WTC11 (cell line): ENCODE measurements at regions not wholly inside any gene's neighbourhood (a gene's known extent, or its start where the extent isn't known, plus 50 kb on each side); places are given as distances from the start of the nearest gene placed in this dataset.

Source experiments
- ATAC-seq: fragments of 200-7000 bp; cut with Tn5 transposase; 2 replicates; pipeline ENCODE4 v1.10.0; 2021; ENCODE audit warnings: mild to moderate bottlenecking, moderate library complexity
- CTCF ChIA-PET: fragments of 300-600 bp; sonication (Branson Sonifier 250); formaldehyde crosslinking; loops from one replicate; lab custom pipeline; 2021; ENCODE audit warnings: antibody characterized with exemption; lab: Charles Lee
- POLR2A ChIA-PET: fragments of 350-600 bp; sonication (Branson Sonifier 250); formaldehyde crosslinking; loops from one replicate; lab custom pipeline; 2021; ENCODE audit warnings: antibody characterized with exemption; lab: Charles Lee
- DNase-seq: peaks from one replicate; pipeline ENCODE4 v3.0.0; 2021; ENCODE audit warnings: low spot score
- H3K27ac Mint-ChIP-seq: 2 replicates; pipeline ENCODE4 v1.8.0; 2021; ENCODE audit warnings: mixed read lengths
- H3K27me3 Mint-ChIP-seq: 2 replicates; pipeline ENCODE4 v1.8.0; 2021; ENCODE audit warnings: low read depth, mild to moderate bottlenecking, moderate library complexity, mixed read lengths
- H3K36me3 Mint-ChIP-seq: 2 replicates; pipeline ENCODE4 v1.8.0; 2021; ENCODE audit warnings: mixed read lengths
- H3K4me1 Mint-ChIP-seq: 2 replicates; pipeline ENCODE4 v1.8.0; 2022; ENCODE audit warnings: mixed read lengths
- H3K4me3 Mint-ChIP-seq: 2 replicates; pipeline ENCODE4 v1.8.0; 2021; ENCODE audit warnings: mild to moderate bottlenecking, moderate library complexity, mixed read lengths
- H3K9me3 Mint-ChIP-seq: 2 replicates; pipeline ENCODE4 v1.8.0; 2021; ENCODE audit warnings: mixed read lengths
- ATF1 ChIP-seq: sonication (generic); formaldehyde crosslinking; IDR thresholded peaks from 2 replicates; pipeline ENCODE4 v1.8.1; 2023; ENCODE audit warnings: mild to moderate bottlenecking, moderate library complexity, missing genetic modification reagents
- CBFB ChIP-seq: sonication (generic); formaldehyde crosslinking; IDR thresholded peaks from 2 replicates; pipeline ENCODE4 v1.8.1; 2022; ENCODE audit warnings: mild to moderate bottlenecking, low read depth, missing genetic modification reagents
- E2F1 ChIP-seq: sonication (generic); formaldehyde crosslinking; IDR thresholded peaks from 2 replicates; pipeline ENCODE4 v1.8.0; 2022; ENCODE audit warnings: mild to moderate bottlenecking, missing genetic modification reagents
- ELF4 ChIP-seq: sonication (generic); formaldehyde crosslinking; IDR thresholded peaks from 2 replicates; pipeline ENCODE4 v1.8.1; 2022; ENCODE audit warnings: low read depth, mild to moderate bottlenecking, moderate library complexity, missing genetic modification reagents
- EMX1 ChIP-seq: fragments of 250-450 bp; sonication (Bioruptor Pico); IDR thresholded peaks from 2 replicates; pipeline ENCODE4 v1.8.0; 2021; ENCODE audit warnings: mild to moderate bottlenecking
- ERG ChIP-seq: fragments of 250-450 bp; sonication (Bioruptor Pico); IDR thresholded peaks from 2 replicates; pipeline ENCODE4 v1.8.0; 2021; ENCODE audit warnings: mild to moderate bottlenecking
- GRHL2 ChIP-seq: fragments of 250-450 bp; sonication (Bioruptor Pico); IDR thresholded peaks from 2 replicates; pipeline ENCODE4 v1.8.0; 2022; ENCODE audit warnings: mild to moderate bottlenecking, moderate library complexity; ENCODE audit not compliant: insufficient replicate concordance, severe bottlenecking
- NFATC4 ChIP-seq: fragments of 250-450 bp; sonication (Bioruptor Pico); IDR thresholded peaks from 2 replicates; pipeline ENCODE4 v1.9.0; 2021; ENCODE audit warnings: mild to moderate bottlenecking
- NFE2L1 ChIP-seq: sonication (generic); formaldehyde crosslinking; IDR thresholded peaks from 2 replicates; pipeline ENCODE4 v1.8.1; 2023; ENCODE audit warnings: missing genetic modification reagents
- NR1H2 ChIP-seq: sonication (generic); formaldehyde crosslinking; IDR thresholded peaks from 2 replicates; pipeline ENCODE4 v1.9.0; 2021; ENCODE audit warnings: mild to moderate bottlenecking, moderate library complexity, missing genetic modification reagents
- NR3C1 ChIP-seq: sonication (generic); formaldehyde crosslinking; conservative IDR thresholded peaks from 2 replicates; pipeline ENCODE4 v1.8.1; 2023; ENCODE audit warnings: low read depth, mild to moderate bottlenecking, missing genetic modification reagents
- PREB ChIP-seq: sonication (generic); formaldehyde crosslinking; IDR thresholded peaks from 2 replicates; pipeline ENCODE4 v1.8.1; 2022; ENCODE audit warnings: mild to moderate bottlenecking, missing genetic modification reagents, moderate library complexity, borderline replicate concordance
- RORB ChIP-seq: fragments of 250-450 bp; sonication (Bioruptor Pico); IDR thresholded peaks from 2 replicates; pipeline ENCODE4 v1.9.0; 2021; ENCODE audit warnings: mild to moderate bottlenecking
- SP1 ChIP-seq: sonication (generic); formaldehyde crosslinking; conservative IDR thresholded peaks from 2 replicates; pipeline ENCODE4 v1.8.1; 2022; ENCODE audit warnings: missing genetic modification reagents
- USF1 ChIP-seq: sonication (generic); formaldehyde crosslinking; IDR thresholded peaks from 2 replicates; pipeline ENCODE4 v1.8.0; 2022; ENCODE audit warnings: mild to moderate bottlenecking, missing genetic modification reagents
- USF2 ChIP-seq: sonication (generic); formaldehyde crosslinking; IDR thresholded peaks from 2 replicates; pipeline ENCODE4 v1.8.1; 2023; ENCODE audit warnings: mild to moderate bottlenecking, missing genetic modification reagents, moderate library complexity
- ZBTB21 ChIP-seq: sonication (generic); formaldehyde crosslinking; IDR thresholded peaks from 2 replicates; pipeline ENCODE4 v1.8.1; 2023; ENCODE audit warnings: mild to moderate bottlenecking, missing genetic modification reagents, borderline replicate concordance
- ZBTB43 ChIP-seq: sonication (generic); formaldehyde crosslinking; IDR thresholded peaks from 2 replicates; pipeline ENCODE4 v1.8.1; 2023; ENCODE audit warnings: mild to moderate bottlenecking, missing genetic modification reagents
- ZNF121 ChIP-seq: sonication (generic); formaldehyde crosslinking; IDR thresholded peaks from 2 replicates; pipeline ENCODE4 v1.8.0; 2023; ENCODE audit warnings: missing genetic modification reagents
- ZNF281 ChIP-seq: sonication (generic); formaldehyde crosslinking; IDR thresholded peaks from 2 replicates; pipeline ENCODE4 v1.8.0; 2023; ENCODE audit warnings: mild to moderate bottlenecking, missing genetic modification reagents
- ZNF425 ChIP-seq: fragments of 250-450 bp; sonication (Bioruptor Pico); conservative IDR thresholded peaks from 2 replicates; pipeline ENCODE4 v1.9.0; 2021; ENCODE audit warnings: mild to moderate bottlenecking
- ZNF671 ChIP-seq: fragments of 250-450 bp; sonication (Bioruptor Pico); IDR thresholded peaks from 2 replicates; pipeline ENCODE4 v1.8.0; 2021; ENCODE audit warnings: mild to moderate bottlenecking

GRCh38 chr13:67577361-67577760 is 347.2 kb upstream of the PCDH9 start:
- CTCF ChIA-PET: no interaction called here

GRCh38 chr13:67574320-67575233 is 344.4 kb upstream of the PCDH9 start:
- H3K4me3 Mint-ChIP-seq: no peak overlapping the region
- H3K27ac Mint-ChIP-seq: no peak overlapping the region
- ChIA-PET POLR2A (no interaction called here), CTCF (no interaction called here)
- H3K4me1 Mint-ChIP-seq: no peaks in the 10 kb centered on the region
- peaks cover 9% of the 10 kb centered on the region for H3K9me3 Mint-ChIP-seq
- no peaks in the 10 kb centered on the region for H3K27me3 Mint-ChIP-seq
- ATAC-seq: no peak
- no peaks in the 10 kb centered on the region for H3K36me3 Mint-ChIP-seq
- DNase-seq: no peak
- TF ChIP-seq CBFB (CRISPR knock-in tag): no peak
- TF ChIP-seq USF2 (CRISPR knock-in tag): no peak
- no peak for TF ChIP-seq ZNF425 (CRISPR knock-in tag)
- TF ChIP-seq ZNF121: no peak
- no peak for TF ChIP-seq ZNF671 (CRISPR knock-in tag)
- no peak for TF ChIP-seq ZNF281 (CRISPR knock-in tag)
- no peak for TF ChIP-seq ERG (CRISPR knock-in tag)
- TF ChIP-seq RORB: no peak
- TF ChIP-seq NFATC4 (CRISPR knock-in tag): no peak
- TF ChIP-seq ELF4 (CRISPR knock-in tag): no peak

More at GRCh38 chr13:67577361-67577760, 347.2 kb upstream of the PCDH9 start:
- Mint-ChIP-seq H3K9me3 (peaks cover 9% of the 10 kb centered on the region), H3K4me1 (no peaks in the 10 kb centered on the region), H3K36me3 (no peaks in the 10 kb centered on the region)
- POLR2A ChIA-PET: no interaction called here
- TF ChIP-seq ELF4 (CRISPR knock-in tag) (no peak), PREB (CRISPR knock-in tag) (no peak), E2F1 (CRISPR knock-in tag) (no peak), ZBTB21 (CRISPR knock-in tag) (no peak), USF1 (no peak), ZBTB43 (CRISPR knock-in tag) (no peak), NFE2L1 (CRISPR knock-in tag) (no peak), ATF1 (CRISPR knock-in tag) (no peak), GRHL2 (CRISPR knock-in tag) (no peak), NR3C1 (CRISPR knock-in tag) (no peak), EMX1 (CRISPR knock-in tag) (no peak), SP1 (CRISPR knock-in tag) (no peak), RORB (no peak), NR1H2 (CRISPR knock-in tag) (no peak)
- TF ChIP-seq, all 79 proteins: peak for 0
- H3K4me3 Mint-ChIP-seq: no peak overlapping the region
- no peak overlapping the region for H3K27ac Mint-ChIP-seq
- DNase-seq: no peak
- no peaks in the 10 kb centered on the region for H3K27me3 Mint-ChIP-seq
- ATAC-seq: no peak
